Neuronal stem cell (in vitro differentiated cells): ENCODE measurements at regions not wholly inside any gene's neighbourhood (a gene's known extent, or its start where the extent isn't known, plus 50 kb on each side); places are given as distances from the start of the nearest gene placed in this dataset.
"Not testable (repeated sequence)": the region's sequence is repeated elsewhere in the genome, so short reads cannot be mapped to it uniquely, and the experiment has no call there.

Experiments
- DNase-seq: peaks from one replicate; pipeline ENCODE4 v3.0.0-alpha.2; 2013; ENCODE audit warnings: low spot score
- H2AFZ ChIP-seq: one replicate; pipeline ENCODE4 v1.6.1; 2013; ENCODE audit warnings: mild to moderate bottlenecking, low read length, inconsistent platforms
- H2AK5ac ChIP-seq: 2 replicates; pipeline ENCODE4 v1.6.1; 2013; ENCODE audit warnings: low read depth, mild to moderate bottlenecking, inconsistent platforms, low read length, moderate library complexity, mixed read lengths
- H2BK120ac ChIP-seq: 2 replicates; pipeline ENCODE4 v1.6.1; 2013; ENCODE audit warnings: low read depth, mild to moderate bottlenecking, inconsistent platforms, low read length, moderate library complexity, mixed read lengths
- H2BK12ac ChIP-seq: one replicate; pipeline ENCODE4 v1.6.1; 2013; ENCODE audit warnings: low read length, inconsistent platforms
- H2BK15ac ChIP-seq: 2 replicates; pipeline ENCODE4 v1.6.1; 2013; ENCODE audit warnings: mild to moderate bottlenecking, low read length, inconsistent platforms, mixed read lengths
- H2BK5ac ChIP-seq: one replicate; pipeline ENCODE4 v1.6.1; 2013; ENCODE audit warnings: inconsistent platforms, mild to moderate bottlenecking, low read length, moderate library complexity
- H3K14ac ChIP-seq: one replicate; pipeline ENCODE4 v1.6.1; 2013; ENCODE audit warnings: low read length, inconsistent platforms
- H3K18ac ChIP-seq: 2 replicates; pipeline ENCODE4 v1.6.1; 2013; ENCODE audit warnings: low read length, inconsistent platforms
- H3K23ac ChIP-seq: 2 replicates; pipeline ENCODE4 v1.6.1; 2013; ENCODE audit warnings: low read depth, mild to moderate bottlenecking, mixed read lengths, low read length, inconsistent platforms; ENCODE audit not compliant: poor library complexity
- H3K27ac ChIP-seq: replicated peaks from 3 replicates; pipeline ENCODE4 v1.5.1; 2013; ENCODE audit warnings: low read length, inconsistent platforms
- H3K27me3 ChIP-seq, 3 experiments: 2 replicates each; pipeline ENCODE4 v1.6.1; 2013; ENCODE audit warnings: low read length in 3 of 3, mild to moderate bottlenecking in 2 of 3, inconsistent platforms in 1 of 3, low read depth in 1 of 3, mixed read lengths in 1 of 3, moderate library complexity in 1 of 3; ENCODE audit not compliant: control insufficient read depth in 3 of 3, insufficient read depth in 3 of 3
- H3K36me3 ChIP-seq, 2 donors: replicated peaks in 1 of 2; 2 replicates each; pipeline ENCODE4 v1.6.1; 2013; ENCODE audit warnings: low read length in 2 of 2; ENCODE audit not compliant: control insufficient read depth in 2 of 2, insufficient read depth in 2 of 2
- H3K4ac ChIP-seq: 2 replicates; pipeline ENCODE4 v1.6.1; 2013; ENCODE audit warnings: inconsistent platforms, mild to moderate bottlenecking, low read length, moderate library complexity
- H3K4me1 ChIP-seq, 2 donors: 1 replicate in 1 of 2; 2 replicates in 1 of 2; pipeline ENCODE4 v1.6.1; 2013; ENCODE audit warnings: low read length in 2 of 2, low read depth in 1 of 2; ENCODE audit not compliant: control insufficient read depth in 2 of 2, insufficient read depth in 1 of 2
- H3K4me2 ChIP-seq: one replicate; pipeline ENCODE4 v1.6.1; 2013; ENCODE audit warnings: mild to moderate bottlenecking, low read length, inconsistent platforms; ENCODE audit not compliant: insufficient read depth, poor library complexity, severe bottlenecking
- H3K4me3 ChIP-seq, 2 donors: 2 replicates each; pipeline ENCODE4 v1.5.1; 2013; ENCODE audit warnings: low read length in 2 of 2, mild to moderate bottlenecking in 2 of 2, inconsistent platforms in 1 of 2, moderate library complexity in 1 of 2
- H3K79me1 ChIP-seq: one replicate; pipeline ENCODE4 v1.6.1; 2013; ENCODE audit warnings: low read depth, mild to moderate bottlenecking, inconsistent platforms, low read length, moderate library complexity
- H3K9ac ChIP-seq: one replicate; pipeline ENCODE4 v1.6.1; 2013; ENCODE audit warnings: mild to moderate bottlenecking, low read depth, low read length, inconsistent platforms; ENCODE audit not compliant: poor library complexity
- H3K9me3 ChIP-seq, 2 donors: replicated peaks in 1 of 2; 2 replicates each; pipeline versions ENCODE3 to v1.6.1; 2013; ENCODE audit warnings: low read length in 2 of 2, mild to moderate bottlenecking in 2 of 2, inconsistent platforms in 1 of 2, low read depth in 1 of 2, mixed read lengths in 1 of 2, moderate library complexity in 1 of 2; ENCODE audit not compliant: control insufficient read depth in 2 of 2, insufficient read depth in 1 of 2
- H4K8ac ChIP-seq: one replicate; pipeline ENCODE4 v1.6.1; 2013; ENCODE audit warnings: low read depth, mild to moderate bottlenecking, inconsistent platforms, low read length, moderate library complexity
- H4K91ac ChIP-seq: one replicate; pipeline ENCODE4 v1.6.1; 2013; ENCODE audit warnings: low read length, low read depth, mild to moderate bottlenecking, inconsistent platforms; ENCODE audit not compliant: poor library complexity
- WGBS, 2 donors: extraction: QIAGEN DNeasy Blood & Tissue Kit; methylation state at CpG; one replicate each; pipeline ENCODE4 v1.1.7; 2013; ENCODE audit warnings: missing lambda C conversion rate in 2 of 2, mixed read lengths in 1 of 2; ENCODE audit not compliant: insufficient read length in 2 of 2, insufficient replicate concordance in 1 of 2; ENCODE audit errors: extremely low coverage in 2 of 2; 5-methylcytosine and 5-hydroxymethylcytosine counted together

DNA sequence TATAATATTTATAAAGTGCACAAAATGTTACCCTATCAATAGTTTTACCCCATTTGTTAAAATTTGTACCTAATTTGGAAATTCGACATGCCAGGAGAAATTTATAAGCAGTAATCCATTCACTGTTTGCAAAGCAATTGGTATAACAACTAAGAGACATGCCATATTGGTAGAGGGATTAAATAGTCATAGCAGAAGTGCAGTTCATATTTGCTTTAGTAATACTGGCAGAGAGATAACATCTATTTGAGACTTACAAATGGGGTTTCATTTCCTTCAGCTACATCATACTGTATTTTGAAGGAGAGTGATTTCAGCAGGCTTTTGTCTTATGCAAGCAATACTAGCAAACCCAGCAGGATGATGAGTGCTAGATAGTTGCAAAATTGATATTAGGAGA lies 610.4 kb upstream of the CDH10 start:
- no peak overlapping the region for H3K18ac ChIP-seq
- H2BK120ac ChIP-seq, result no peak overlapping the region
- H3K23ac ChIP-seq, result no peak overlapping the region
- H4K91ac ChIP-seq, result no peak overlapping the region
- H2BK12ac ChIP-seq, result no peak overlapping the region
- no peak overlapping the region for H2AFZ ChIP-seq
- no peaks in the 10 kb centered on the region for H3K79me1 ChIP-seq
- no CpG with 5 or more reads among the region's 1 CpG for WGBS, 2 donors
- no peak for DNase-seq
- H3K4ac ChIP-seq, result no peak overlapping the region
- no peak overlapping the region for H3K4me3 ChIP-seq
- H3K9me3 ChIP-seq, result no peaks in the 10 kb centered on the region
- no peak overlapping the region for H2BK15ac ChIP-seq
- H3K14ac ChIP-seq, result no peak overlapping the region
- H4K8ac ChIP-seq, result no peak overlapping the region
- no peak overlapping the region for H2BK5ac ChIP-seq
- no peaks in the 10 kb centered on the region for H3K36me3 ChIP-seq
- H3K4me1 ChIP-seq, result no peaks in the 10 kb centered on the region
- H3K4me2 ChIP-seq, result no peak overlapping the region
- no peak overlapping the region for H3K27ac ChIP-seq
- H2AK5ac ChIP-seq, result no peak overlapping the region
- H3K9ac ChIP-seq, result no peak overlapping the region
- no peaks in the 10 kb centered on the region for H3K27me3 ChIP-seq

GRCh38 chr5:25241981-25242380 lies 597.2 kb upstream of the CDH10 start:
- no peak overlapping the region for H3K23ac ChIP-seq
- no peaks in the 10 kb centered on the region for H3K4me1 ChIP-seq
- no peak overlapping the region for H2BK5ac ChIP-seq
- H4K8ac ChIP-seq, result no peak overlapping the region
- no peak overlapping the region for H2BK12ac ChIP-seq
- H4K91ac ChIP-seq, result no peak overlapping the region
- no peak overlapping the region for H2AK5ac ChIP-seq
- H3K27ac ChIP-seq, result no peak overlapping the region
- H3K27me3 ChIP-seq, result no peaks in the 10 kb centered on the region
- no peak overlapping the region for H3K9ac ChIP-seq
- peak overlapping the region; percentile 2 for H2AFZ ChIP-seq
- no peak overlapping the region for H2BK15ac ChIP-seq
- H3K18ac ChIP-seq, result no peak overlapping the region
- no peak overlapping the region for H2BK120ac ChIP-seq
- no peak overlapping the region for H3K4me2 ChIP-seq
- DNase-seq, result no peak
- no CpG with 5 or more reads among the region's 4 CpGs for WGBS, 2 donors
- H3K36me3 ChIP-seq, result no peaks in the 10 kb centered on the region
- no peaks in the 10 kb centered on the region for H3K79me1 ChIP-seq
- H3K4me3 ChIP-seq, result no peak overlapping the region
- no peaks in the 10 kb centered on the region for H3K9me3 ChIP-seq
- no peak overlapping the region for H3K4ac ChIP-seq
- no peak overlapping the region for H3K14ac ChIP-seq

GRCh38 chr5:25238720-25239119 lies 593.9 kb upstream of the CDH10 start:
- not testable (repeated sequence) for H2BK15ac ChIP-seq, H3K79me1 ChIP-seq, H3K27me3 ChIP-seq, H3K9me3 ChIP-seq, H3K23ac ChIP-seq, H3K27ac ChIP-seq, H2BK120ac ChIP-seq, H4K8ac ChIP-seq, DNase-seq, H3K4me3 ChIP-seq, H3K9ac ChIP-seq, H3K4me2 ChIP-seq, H3K4ac ChIP-seq, H4K91ac ChIP-seq, H3K14ac ChIP-seq, H2BK12ac ChIP-seq, H3K4me1 ChIP-seq, H2BK5ac ChIP-seq, H2AK5ac ChIP-seq, H2AFZ ChIP-seq, H3K36me3 ChIP-seq, H3K18ac ChIP-seq
- no CpG with 5 or more reads among the region's 4 CpGs for WGBS, 2 donors

DNA sequence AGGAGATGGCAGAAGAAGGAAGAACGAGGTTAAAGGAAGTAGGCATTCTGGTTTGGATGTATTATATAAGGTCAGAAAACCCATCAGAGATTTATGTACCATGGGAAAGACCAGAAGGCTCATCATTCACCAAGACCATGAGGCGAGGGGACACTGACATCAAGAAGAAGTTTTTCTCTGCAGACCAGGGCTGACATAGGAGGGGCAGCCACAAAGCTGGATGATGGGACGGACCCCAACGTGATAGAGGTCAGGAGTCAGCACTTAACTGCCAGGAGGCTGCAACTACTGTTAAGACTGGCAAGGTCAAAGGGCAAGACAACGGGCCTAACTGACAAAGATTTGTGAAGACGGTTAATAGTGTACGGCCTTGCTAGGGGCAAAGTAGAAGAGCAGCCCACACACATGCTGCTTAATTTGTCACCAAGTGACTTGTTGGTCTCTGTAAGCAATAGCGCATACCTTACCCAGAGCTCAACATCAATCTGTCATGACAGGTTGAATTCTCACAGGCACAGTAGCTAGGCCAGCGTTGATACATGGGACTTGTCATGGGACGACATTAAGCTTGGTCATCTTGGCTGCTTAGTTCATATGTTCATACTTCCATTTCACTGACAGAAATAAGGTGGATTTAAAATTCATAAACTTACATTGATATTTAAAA lies 579.7 kb upstream of the CDH10 start:
- Histone ChIP-seq H3K4me1 (no peaks in the 10 kb centered on the region), H2AK5ac (no peak overlapping the region), H4K91ac (no peak overlapping the region), H3K4ac (no peak overlapping the region), H2BK5ac (no peak overlapping the region), H2BK15ac (no peak overlapping the region), H4K8ac (no peak overlapping the region), H3K27ac (no peak overlapping the region), H2AFZ (no peak overlapping the region), H3K27me3 (no peaks in the 10 kb centered on the region), H3K23ac (no peak overlapping the region), H3K4me2 (no peak overlapping the region), H3K79me1 (no peaks in the 10 kb centered on the region), H3K36me3 (no peaks in the 10 kb centered on the region), H3K9ac (no peak overlapping the region), H3K4me3 (no peak overlapping the region), H2BK12ac (no peak overlapping the region), H3K18ac (no peak overlapping the region), H3K9me3 (no peaks in the 10 kb centered on the region), H2BK120ac (no peak overlapping the region), H3K14ac (no peak overlapping the region)
- DNase-seq, result no peak
- WGBS, 2 donors, result no CpG with 5 or more reads among the region's 10 CpGs
